HFFc6 (cell line): ENCODE measurements at regions not wholly inside any gene's neighbourhood (a gene's known extent, or its start where the extent isn't known, plus 50 kb on each side); places are given as distances from the start of the nearest gene placed in this dataset.
"Not testable (repeated sequence)": the region's sequence is repeated elsewhere in the genome, so short reads cannot be mapped to it uniquely, and the experiment has no call there.

Experiments used
- DNase-seq: peaks from one replicate; pipeline ENCODE4 v3.0.0-alpha.2; 2018
- H3K27ac Mint-ChIP-seq: 2 replicates; pipeline ENCODE4 v1.8.0; 2020; ENCODE audit warnings: mild to moderate bottlenecking, mixed read lengths
- H3K27me3 Mint-ChIP-seq: 2 replicates; pipeline ENCODE4 v1.8.0; 2021; ENCODE audit warnings: mild to moderate bottlenecking, moderate library complexity, mixed read lengths; ENCODE audit not compliant: insufficient read depth
- H3K36me3 Mint-ChIP-seq: 2 replicates; pipeline ENCODE4 v1.8.0; 2021; ENCODE audit warnings: low read depth, mixed read lengths
- H3K4me1 Mint-ChIP-seq: 2 replicates; pipeline ENCODE4 v1.8.0; 2020; ENCODE audit warnings: low read depth, mixed read lengths
- H3K4me3 Mint-ChIP-seq: 2 replicates; pipeline ENCODE4 v1.8.0; 2020; ENCODE audit warnings: mild to moderate bottlenecking, moderate library complexity, mixed read lengths
- H3K9me3 Mint-ChIP-seq: 2 replicates; pipeline ENCODE4 v1.8.0; 2020; ENCODE audit warnings: mild to moderate bottlenecking, mixed read lengths
- CTCF ChIP-seq: fragments of 200-600 bp; sonication (generic); IDR thresholded peaks from 2 replicates; pipeline ENCODE4 v1.5.0; 2021; ENCODE audit warnings: antibody characterized with exemption, mild to moderate bottlenecking

GRCh38 chr7:93804726-93805125 is 85.8 kb downstream of the TFPI2 start:
- no peaks in the 10 kb centered on the region for H3K4me1 Mint-ChIP-seq
- no peak overlapping the region for H3K27ac Mint-ChIP-seq
- no peak for TF ChIP-seq CTCF
- H3K27me3 Mint-ChIP-seq = no peaks in the 10 kb centered on the region; the same call in 1 of the 2 replicates
- H3K9me3 Mint-ChIP-seq = no peaks in the 10 kb centered on the region
- no peak for DNase-seq
- H3K4me3 Mint-ChIP-seq = no peak overlapping the region
- no peaks in the 10 kb centered on the region for H3K36me3 Mint-ChIP-seq

DNA sequence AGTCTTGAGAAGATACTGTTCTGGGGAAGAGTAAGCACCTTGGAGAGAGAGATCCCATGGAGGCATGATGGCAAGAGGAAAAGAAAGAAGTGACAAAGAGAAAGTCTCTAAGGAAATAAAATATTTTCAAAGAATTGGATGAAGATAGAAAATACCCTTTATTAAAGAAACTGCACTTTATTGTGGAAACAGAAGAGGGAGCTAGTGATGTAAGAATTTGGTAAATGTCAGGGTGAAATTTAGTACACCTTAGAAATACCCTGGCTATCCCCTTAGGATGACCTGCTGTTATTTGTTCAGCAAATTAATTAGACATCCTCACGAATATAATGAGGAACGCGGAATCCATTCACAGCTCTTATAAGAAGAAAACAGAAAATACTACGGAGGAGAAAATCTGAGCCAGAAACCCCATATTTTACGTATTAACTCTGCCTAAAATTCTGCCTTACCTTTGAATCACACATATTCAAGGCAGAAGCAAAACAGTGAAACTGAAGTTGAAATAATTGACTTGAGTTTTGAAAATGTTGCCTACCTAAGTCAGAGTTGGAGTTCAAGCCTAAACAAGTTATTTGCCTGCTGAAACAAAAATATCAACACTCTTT is 90.7 kb downstream of the TFPI2 start:
- Mint-ChIP-seq H3K4me1 (no peaks in the 10 kb centered on the region), H3K9me3 (no peaks in the 10 kb centered on the region), H3K4me3 (no peak overlapping the region), H3K36me3 (no peaks in the 10 kb centered on the region), H3K27me3 (no peaks in the 10 kb centered on the region; the same call in none of the 2 replicates), H3K27ac (no peak overlapping the region)
- TF ChIP-seq CTCF = peak; percentile 81
- no peak for DNase-seq

DNA sequence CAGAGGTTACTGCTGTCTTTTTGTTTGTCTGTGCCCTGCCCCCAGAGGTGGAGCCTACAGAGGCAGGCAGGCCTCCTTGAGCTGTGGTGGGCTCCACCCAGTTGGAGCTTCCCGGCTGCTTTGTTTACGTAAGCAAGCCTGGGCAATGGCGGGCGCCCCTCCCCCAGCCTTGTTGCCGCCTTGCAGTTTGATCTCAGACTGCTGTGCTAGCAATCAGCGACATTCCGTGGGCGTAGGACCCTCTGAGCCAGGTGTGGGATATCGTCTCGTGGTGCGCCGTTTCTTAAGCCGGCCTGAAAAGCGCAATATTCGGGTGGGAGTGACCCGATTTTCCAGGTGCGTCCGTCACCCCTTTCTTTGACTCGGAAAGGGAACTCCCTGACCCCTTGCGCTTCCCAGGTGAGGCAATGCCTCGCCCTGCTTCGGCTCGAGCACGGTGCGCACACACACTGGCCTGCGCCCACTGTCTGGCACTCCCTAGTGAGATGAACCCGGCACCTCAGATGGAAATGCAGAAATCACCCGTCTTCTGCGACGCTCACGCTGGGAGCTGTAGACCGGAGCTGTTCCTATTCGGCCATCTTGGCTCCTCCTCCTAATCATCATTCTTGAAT is 97.4 kb downstream of the TFPI2 start:
- H3K36me3 Mint-ChIP-seq, H3K27me3 Mint-ChIP-seq, H3K4me3 Mint-ChIP-seq, H3K9me3 Mint-ChIP-seq, H3K4me1 Mint-ChIP-seq, DNase-seq, H3K27ac Mint-ChIP-seq: not testable (repeated sequence)

- Mint-ChIP-seq H3K27me3 (peaks cover 1% of the 10 kb centered on the region), H3K4me1 (no peaks in the 10 kb centered on the region), H3K27ac (no peak overlapping the region), H3K9me3 (no peaks in the 10 kb centered on the region), H3K36me3 (no peaks in the 10 kb centered on the region), H3K4me3 (no peak overlapping the region)
- no peak for TF ChIP-seq CTCF
- no peak for DNase-seq
Observed at GRCh38 chr7:93779115-93779514, 111.4 kb downstream of the TFPI2 start.

- Mint-ChIP-seq H3K27me3 (peaks cover 1% of the 10 kb centered on the region), H3K9me3 (no peaks in the 10 kb centered on the region), H3K4me3 (no peak overlapping the region), H3K36me3 (no peaks in the 10 kb centered on the region), H3K4me1 (no peaks in the 10 kb centered on the region), H3K27ac (no peak overlapping the region)
- no peak for TF ChIP-seq CTCF
- no peak for DNase-seq
Observed at GRCh38 chr7:93778384-93778783, 112.2 kb downstream of the TFPI2 start.

DNA sequence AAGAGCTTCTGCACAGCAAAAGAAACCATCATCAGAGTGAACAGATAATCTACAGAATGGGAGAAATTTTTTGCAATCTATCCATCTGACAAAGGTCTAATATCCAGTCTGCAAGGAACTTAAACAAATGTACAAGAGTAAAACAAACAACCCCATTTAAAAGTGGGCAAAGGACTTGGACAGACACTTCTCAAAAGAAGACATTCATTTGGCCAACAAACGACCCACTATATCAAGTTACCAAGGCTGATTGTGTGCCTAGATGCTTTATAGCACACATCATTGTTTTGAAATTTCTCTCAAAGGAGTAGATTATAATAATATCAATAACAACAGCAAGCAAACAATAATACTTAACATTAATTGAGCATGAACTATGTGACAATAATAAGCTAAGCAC is 117.1 kb downstream of the TFPI2 start:
- no peak for TF ChIP-seq CTCF
- no peak for DNase-seq
- no peaks in the 10 kb centered on the region for H3K4me1 Mint-ChIP-seq
- no peaks in the 10 kb centered on the region for H3K27me3 Mint-ChIP-seq
- H3K4me3 Mint-ChIP-seq = no peak overlapping the region
- no peaks in the 10 kb centered on the region for H3K36me3 Mint-ChIP-seq
- H3K27ac Mint-ChIP-seq = no peak overlapping the region
- no peaks in the 10 kb centered on the region for H3K9me3 Mint-ChIP-seq
